Gastroesophageal sphincter (tissue), 3 donors: ENCODE measurements at regions not wholly inside any gene's neighbourhood (a gene's known extent, or its start where the extent isn't known, plus 50 kb on each side); places are given as distances from the start of the nearest gene placed in this dataset.

ENCODE experiments used
- CTCF ChIP-seq, 4 experiments: fragments of 200-600 bp in 2 of 4; fragments of 450-650 bp in 2 of 4; sonication (generic) in 1 of 4; IDR thresholded peaks; one replicate each; pipeline ENCODE4 v1.5.1; 2017 to 2019; ENCODE audit warnings: antibody characterized with exemption in 4 of 4, mild to moderate bottlenecking in 2 of 4, moderate library complexity in 2 of 4
- EP300 ChIP-seq: sonication (generic); formaldehyde crosslinking; IDR thresholded peaks from one replicate; pipeline ENCODE4 v1.6.1; 2017; ENCODE audit warnings: antibody characterized with exemption, mild to moderate bottlenecking

GRCh38 chr10:6929148-6929830 lies 349.2 kb upstream of the PRKCQ start:
- TF ChIP-seq CTCF (IDR thresholded peaks at IDR 0.05) = no peak
- TF ChIP-seq EP300 = no peak
